Lower leg skin (tissue), 3 donors: ENCODE measurements at regions not wholly inside any gene's neighbourhood (a gene's known extent, or its start where the extent isn't known, plus 50 kb on each side); places are given as distances from the start of the nearest gene placed in this dataset.

Experiments
- POLR2A ChIP-seq, 2 donors: fragments of 450-650 bp; IDR thresholded peaks; one replicate each; pipeline ENCODE4 v1.6.1; 2016 to 2017; ENCODE audit warnings: antibody characterized with exemption in 2 of 2, mild to moderate bottlenecking in 1 of 2, moderate library complexity in 1 of 2
- TF ChIP-seq, protein P1 (sequence below), 3 donors: fragments of 450-650 bp; IDR thresholded peaks; one replicate each; pipeline ENCODE4 v1.5.1; 2016; ENCODE audit warnings: antibody characterized with exemption in 3 of 3, mild to moderate bottlenecking in 3 of 3, moderate library complexity in 2 of 3

DNA sequence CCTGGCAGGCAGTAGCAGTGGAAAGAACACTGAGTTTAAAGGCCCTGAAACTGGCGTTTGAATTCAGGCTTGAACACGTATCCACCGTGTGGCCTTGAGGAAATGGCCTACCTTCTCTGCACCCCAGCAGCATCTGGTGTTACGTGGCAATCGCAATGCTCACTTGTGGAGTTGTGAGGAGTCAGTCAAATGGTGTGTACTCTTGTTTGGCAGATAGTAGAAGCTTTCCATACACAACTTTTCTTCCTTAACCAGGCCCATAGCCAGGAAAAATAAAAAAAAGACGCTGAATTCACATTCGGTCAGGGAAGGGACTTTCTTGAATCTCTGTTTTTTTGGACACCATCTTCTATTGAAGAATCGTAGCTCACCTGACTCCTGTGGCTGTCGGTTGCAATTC lies 1101.5 kb upstream of the KLHL29 start:
- TF ChIP-seq, protein P1, sequence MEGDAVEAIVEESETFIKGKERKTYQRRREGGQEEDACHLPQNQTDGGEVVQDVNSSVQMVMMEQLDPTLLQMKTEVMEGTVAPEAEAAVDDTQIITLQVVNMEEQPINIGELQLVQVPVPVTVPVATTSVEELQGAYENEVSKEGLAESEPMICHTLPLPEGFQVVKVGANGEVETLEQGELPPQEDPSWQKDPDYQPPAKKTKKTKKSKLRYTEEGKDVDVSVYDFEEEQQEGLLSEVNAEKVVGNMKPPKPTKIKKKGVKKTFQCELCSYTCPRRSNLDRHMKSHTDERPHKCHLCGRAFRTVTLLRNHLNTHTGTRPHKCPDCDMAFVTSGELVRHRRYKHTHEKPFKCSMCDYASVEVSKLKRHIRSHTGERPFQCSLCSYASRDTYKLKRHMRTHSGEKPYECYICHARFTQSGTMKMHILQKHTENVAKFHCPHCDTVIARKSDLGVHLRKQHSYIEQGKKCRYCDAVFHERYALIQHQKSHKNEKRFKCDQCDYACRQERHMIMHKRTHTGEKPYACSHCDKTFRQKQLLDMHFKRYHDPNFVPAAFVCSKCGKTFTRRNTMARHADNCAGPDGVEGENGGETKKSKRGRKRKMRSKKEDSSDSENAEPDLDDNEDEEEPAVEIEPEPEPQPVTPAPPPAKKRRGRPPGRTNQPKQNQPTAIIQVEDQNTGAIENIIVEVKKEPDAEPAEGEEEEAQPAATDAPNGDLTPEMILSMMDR (IDR thresholded peaks at IDR 0.05): no peak
- no peak for TF ChIP-seq POLR2A (IDR thresholded peaks at IDR 0.05)
